T-helper 2 cell treated with Interferon-gamma antibody and Interleukin-4, amounts not matched to agents 5 μg/mL and 100 μg/mL, for 36 hours (primary cell): ENCODE measurements at regions not wholly inside any gene's neighbourhood (a gene's known extent, or its start where the extent isn't known, plus 50 kb on each side); places are given as distances from the start of the nearest gene placed in this dataset.
"Not testable (repeated sequence)": the region's sequence is repeated elsewhere in the genome, so short reads cannot be mapped to it uniquely, and the experiment has no call there.

ENCODE experiments used
- DNase-seq: peaks from one replicate; pipeline ENCODE4 v3.0.0; 2021; ENCODE audit warnings: low spot score
- H3K27ac Mint-ChIP-seq: one replicate; pipeline ENCODE4 v1.8.0; 2021; ENCODE audit warnings: mild to moderate bottlenecking, mixed read lengths
- H3K27me3 Mint-ChIP-seq: one replicate; pipeline ENCODE4 v1.8.0; 2021; ENCODE audit warnings: low read depth, mixed read lengths
- H3K36me3 Mint-ChIP-seq: one replicate; pipeline ENCODE4 v1.8.0; 2021; ENCODE audit warnings: low read depth, mixed read lengths
- H3K4me1 Mint-ChIP-seq: one replicate; pipeline ENCODE4 v1.8.0; 2021; ENCODE audit warnings: low read depth, mixed read lengths
- H3K4me3 Mint-ChIP-seq: one replicate; pipeline ENCODE4 v1.8.0; 2022; ENCODE audit warnings: mild to moderate bottlenecking, moderate library complexity, mixed read lengths
- H3K9me3 Mint-ChIP-seq: one replicate; pipeline ENCODE4 v1.8.0; 2021; ENCODE audit warnings: mixed read lengths

GRCh38 chr9:110006657-110007056, 201.3 kb downstream of the C9orf152 start:
- Mint-ChIP-seq H3K27me3 (no peaks in the 10 kb centered on the region), H3K4me3 (no peak overlapping the region), H3K4me1 (peaks cover 35% of the 10 kb centered on the region), H3K9me3 (peaks cover 24% of the 10 kb centered on the region), H3K27ac (no peak overlapping the region), H3K36me3 (peaks cover 27% of the 10 kb centered on the region)
- DNase-seq: no peak

DNA sequence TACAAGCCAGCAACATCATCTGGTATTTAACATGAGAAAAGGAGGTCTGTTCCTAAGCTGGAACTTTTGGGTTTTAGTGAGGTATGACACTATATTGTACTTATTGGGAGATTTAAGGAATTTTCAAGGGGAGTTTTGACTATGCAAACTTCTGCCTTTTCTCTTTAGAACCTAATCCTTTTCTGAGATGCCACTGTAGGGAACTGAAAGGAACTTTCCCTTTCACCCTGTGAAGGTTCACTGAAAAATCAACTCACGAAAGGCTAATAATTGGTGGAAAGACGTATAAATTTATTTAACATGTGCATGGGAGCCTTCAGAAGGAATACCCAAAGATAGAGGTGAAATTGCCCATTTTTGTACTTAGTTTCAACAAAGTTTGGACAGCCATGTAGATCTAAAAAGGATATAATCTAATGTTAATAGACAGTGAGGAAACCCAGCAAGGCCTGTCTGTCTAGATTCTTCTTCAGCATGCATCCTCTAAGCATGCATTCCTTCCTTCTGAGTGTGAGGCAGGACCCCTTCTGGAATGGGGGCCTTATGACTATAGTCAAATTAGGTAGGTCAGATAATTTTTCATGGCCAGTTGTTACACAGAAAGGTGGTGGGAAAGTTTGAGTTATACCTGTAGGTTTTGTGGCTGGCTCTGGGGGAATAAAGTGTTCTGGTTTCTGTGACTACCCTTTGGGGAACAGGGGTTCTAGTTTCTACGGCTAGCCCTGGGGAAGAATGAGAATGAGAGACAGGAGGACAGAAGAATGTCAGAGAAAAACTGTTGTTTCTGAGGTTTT, 200.3 kb downstream of the C9orf152 start:
- Mint-ChIP-seq H3K9me3 (peaks cover 24% of the 10 kb centered on the region), H3K4me3 (no peak overlapping the region), H3K36me3 (peaks cover 24% of the 10 kb centered on the region), H3K27ac (no peak overlapping the region), H3K4me1 (peaks cover 35% of the 10 kb centered on the region), H3K27me3 (no peaks in the 10 kb centered on the region)
- no peak for DNase-seq

DNA sequence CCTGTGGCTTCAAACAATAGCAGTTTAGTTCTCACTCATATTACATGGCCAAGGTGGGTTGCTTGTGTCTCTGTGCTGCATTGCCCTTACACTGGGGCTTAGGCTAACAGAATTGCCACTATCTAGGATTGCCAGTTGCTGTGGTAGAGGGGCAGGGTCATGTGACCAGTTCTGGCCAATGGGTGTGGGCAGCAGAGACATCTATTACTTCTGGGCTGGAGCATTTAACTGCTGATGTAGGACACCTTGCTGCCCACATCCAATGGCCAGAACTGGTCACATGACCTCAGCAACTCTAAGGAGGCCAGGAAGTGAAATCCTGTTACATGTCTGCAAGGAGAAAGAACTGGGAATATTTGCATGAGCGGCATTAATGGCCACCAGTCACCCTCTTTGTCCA, 199.3 kb downstream of the C9orf152 start:
- H3K27me3 Mint-ChIP-seq: no peaks in the 10 kb centered on the region
- H3K27ac Mint-ChIP-seq: no peak overlapping the region
- no peak for DNase-seq
- peaks cover 35% of the 10 kb centered on the region for H3K4me1 Mint-ChIP-seq
- H3K36me3 Mint-ChIP-seq: peaks cover 18% of the 10 kb centered on the region
- H3K9me3 Mint-ChIP-seq: peaks cover 14% of the 10 kb centered on the region
- no peak overlapping the region for H3K4me3 Mint-ChIP-seq

- no peaks in the 10 kb centered on the region for H3K9me3 Mint-ChIP-seq
- H3K4me1 Mint-ChIP-seq: peaks cover 24% of the 10 kb centered on the region
- H3K4me3 Mint-ChIP-seq: no peak overlapping the region
- no peak for DNase-seq
- no peaks in the 10 kb centered on the region for H3K27me3 Mint-ChIP-seq
- H3K27ac Mint-ChIP-seq: no peak overlapping the region
- H3K36me3 Mint-ChIP-seq: no peaks in the 10 kb centered on the region
These were observed 196.2 kb downstream of the C9orf152 start for GRCh38 chr9:110011628-110012320.

DNA sequence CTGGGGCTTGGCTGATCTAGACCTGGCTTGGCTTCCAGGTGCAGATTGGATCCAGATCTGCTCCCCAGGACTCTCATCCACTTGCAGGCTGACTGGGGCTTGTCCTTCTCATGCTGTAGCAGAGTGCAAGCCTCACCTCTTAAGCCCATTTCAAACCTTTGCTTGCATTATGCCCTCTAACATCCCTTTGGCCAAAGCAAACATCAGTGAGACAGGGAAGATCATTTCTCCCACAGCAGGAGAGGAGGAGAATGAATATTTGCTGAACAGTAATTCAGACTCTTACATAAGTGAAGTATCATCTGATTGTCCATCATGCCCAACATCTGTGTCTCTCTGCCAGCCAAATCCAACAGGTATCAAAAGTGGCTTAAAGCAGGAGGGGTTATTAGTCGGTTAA, 194.9 kb downstream of the C9orf152 start:
- Mint-ChIP-seq H3K27ac (no peak overlapping the region), H3K4me3 (no peak overlapping the region), H3K36me3 (no peaks in the 10 kb centered on the region), H3K9me3 (no peaks in the 10 kb centered on the region), H3K27me3 (no peaks in the 10 kb centered on the region), H3K4me1 (peaks cover 16% of the 10 kb centered on the region)
- DNase-seq: no peak

DNA sequence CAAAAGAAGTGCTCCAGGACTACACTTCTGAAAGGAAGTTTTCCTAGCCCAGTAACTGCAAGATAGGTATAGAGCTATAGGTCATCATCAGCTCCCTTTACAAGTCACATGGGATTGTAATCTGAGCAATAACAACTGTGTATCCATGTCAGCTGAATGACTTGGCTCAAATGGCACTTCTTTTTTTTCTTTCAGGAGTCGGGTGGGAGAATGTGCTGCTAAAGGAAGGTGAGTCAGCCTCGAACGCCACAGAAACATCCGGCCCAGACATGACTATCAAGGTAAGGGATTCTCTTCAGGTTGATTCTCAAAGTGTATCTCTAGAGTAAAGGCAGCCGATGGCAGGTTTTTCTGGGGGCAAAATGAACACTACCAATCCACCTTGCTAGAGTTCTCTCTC, 192.2 kb downstream of the C9orf152 start:
- Mint-ChIP-seq H3K36me3 (no peaks in the 10 kb centered on the region), H3K4me3 (no peak overlapping the region), H3K27ac (no peak overlapping the region), H3K27me3 (no peaks in the 10 kb centered on the region), H3K4me1 (peaks cover 22% of the 10 kb centered on the region), H3K9me3 (no peaks in the 10 kb centered on the region)
- peak; percentile 28 for DNase-seq

GRCh38 chr9:110016340-110016739, 191.6 kb downstream of the C9orf152 start:
- no peaks in the 10 kb centered on the region for H3K27me3 Mint-ChIP-seq
- H3K36me3 Mint-ChIP-seq: no peaks in the 10 kb centered on the region
- H3K4me3 Mint-ChIP-seq: peak overlapping the region; percentile 15
- no peak for DNase-seq
- no peaks in the 10 kb centered on the region for H3K9me3 Mint-ChIP-seq
- peaks cover 27% of the 10 kb centered on the region for H3K4me1 Mint-ChIP-seq
- no peak overlapping the region for H3K27ac Mint-ChIP-seq

DNA sequence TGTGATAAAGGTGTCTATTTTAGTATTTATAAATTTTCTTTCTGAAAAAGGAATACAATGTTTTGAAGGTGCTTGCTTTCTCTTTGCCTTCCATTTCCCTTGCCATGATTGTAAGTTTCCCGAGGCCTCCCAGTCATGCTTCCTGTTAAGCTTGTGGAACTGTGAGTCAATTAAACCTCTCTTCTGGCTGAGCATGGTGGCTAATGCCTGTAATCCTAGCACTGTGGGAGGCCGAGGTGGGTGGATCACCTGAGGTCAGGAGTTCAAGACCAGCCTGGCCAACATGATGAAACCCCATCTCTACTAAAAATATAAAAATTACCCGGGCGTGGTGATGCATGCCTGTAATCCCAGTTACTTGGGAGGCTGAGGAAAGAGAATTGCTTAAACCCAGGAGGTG, 187.7 kb downstream of the C9orf152 start:
- not testable (repeated sequence) for H3K27ac Mint-ChIP-seq, DNase-seq, H3K4me3 Mint-ChIP-seq, H3K9me3 Mint-ChIP-seq, H3K36me3 Mint-ChIP-seq, H3K27me3 Mint-ChIP-seq
- peaks cover 37% of the 10 kb centered on the region for H3K4me1 Mint-ChIP-seq

DNA sequence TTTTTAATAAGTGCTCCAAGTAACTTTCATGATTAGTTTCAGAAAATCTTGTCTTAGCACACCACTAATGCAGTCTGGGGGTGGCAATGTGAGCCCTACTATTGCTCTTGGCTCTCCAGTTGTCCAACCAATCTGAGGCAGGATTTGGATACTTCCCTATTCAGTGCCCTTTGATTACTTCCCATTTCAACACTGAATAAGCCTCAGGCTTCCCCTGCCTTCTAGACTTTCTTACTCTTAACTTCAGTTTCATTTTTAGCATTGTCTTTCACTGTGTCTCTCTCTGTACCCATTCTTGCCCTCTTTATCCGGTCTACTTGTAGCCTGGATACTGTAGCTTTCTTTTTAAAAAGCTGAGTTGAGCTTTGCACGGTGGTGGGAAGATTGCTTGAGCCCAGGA, 186.1 kb downstream of the C9orf152 start:
- H3K36me3 Mint-ChIP-seq: no peaks in the 10 kb centered on the region
- H3K4me3 Mint-ChIP-seq: peak overlapping the region; percentile 47

GRCh38 chr9:110023221-110023620, 184.7 kb downstream of the C9orf152 start:
- H3K9me3 Mint-ChIP-seq, H3K27me3 Mint-ChIP-seq, H3K4me3 Mint-ChIP-seq, H3K27ac Mint-ChIP-seq, DNase-seq, H3K36me3 Mint-ChIP-seq: not testable (repeated sequence)
- peaks cover 34% of the 10 kb centered on the region for H3K4me1 Mint-ChIP-seq

More for the DNA sequence above, 186.1 kb downstream of the C9orf152 start:
- Mint-ChIP-seq H3K9me3 (no peaks in the 10 kb centered on the region), H3K4me1 (peaks cover 34% of the 10 kb centered on the region), H3K27me3 (no peaks in the 10 kb centered on the region), H3K27ac (peak overlapping the region; percentile 79)
- no peak for DNase-seq

DNA sequence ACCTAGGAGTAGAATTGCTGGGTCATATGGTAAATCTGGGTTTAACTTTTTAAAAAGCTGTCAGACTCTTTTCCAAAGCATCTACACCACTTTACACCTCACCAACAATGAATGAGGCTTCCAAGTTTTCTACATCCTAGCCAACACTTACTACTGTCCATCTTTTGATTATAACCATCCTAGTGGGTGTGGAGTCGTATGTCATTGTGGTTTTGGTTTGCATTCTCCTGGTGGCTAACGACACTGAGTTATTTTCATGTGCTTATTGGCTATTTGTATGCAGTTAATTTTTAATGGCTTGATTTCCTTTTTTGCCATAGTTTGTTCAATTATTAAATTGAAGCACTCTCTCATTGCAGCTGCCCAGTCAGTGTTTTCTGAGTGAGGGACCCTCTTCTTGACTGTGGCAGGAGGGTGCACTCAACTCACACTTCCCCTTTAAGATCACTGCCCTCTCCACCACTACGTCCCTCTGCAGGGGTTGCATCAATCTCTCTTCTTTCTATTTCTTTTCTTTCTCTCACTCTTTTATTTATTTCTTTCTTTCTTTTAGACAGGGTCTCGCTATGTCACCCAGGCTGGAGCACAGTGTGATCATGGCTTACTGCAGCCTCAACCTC, 182.3 kb downstream of the C9orf152 start:
- no peak overlapping the region for H3K27ac Mint-ChIP-seq
- H3K27me3 Mint-ChIP-seq: no peaks in the 10 kb centered on the region
- no peak for DNase-seq
- no peak overlapping the region for H3K4me3 Mint-ChIP-seq
- peaks cover 49% of the 10 kb centered on the region for H3K4me1 Mint-ChIP-seq
- no peaks in the 10 kb centered on the region for H3K36me3 Mint-ChIP-seq
- H3K9me3 Mint-ChIP-seq: no peaks in the 10 kb centered on the region

- no peaks in the 10 kb centered on the region for H3K36me3 Mint-ChIP-seq
- DNase-seq: no peak
- H3K9me3 Mint-ChIP-seq: no peaks in the 10 kb centered on the region
- H3K27ac Mint-ChIP-seq: no peak overlapping the region
- no peak overlapping the region for H3K4me3 Mint-ChIP-seq
- H3K4me1 Mint-ChIP-seq: peaks cover 35% of the 10 kb centered on the region
- no peaks in the 10 kb centered on the region for H3K27me3 Mint-ChIP-seq
These were observed 180.3 kb downstream of the C9orf152 start for GRCh38 chr9:110027671-110028081.

DNA sequence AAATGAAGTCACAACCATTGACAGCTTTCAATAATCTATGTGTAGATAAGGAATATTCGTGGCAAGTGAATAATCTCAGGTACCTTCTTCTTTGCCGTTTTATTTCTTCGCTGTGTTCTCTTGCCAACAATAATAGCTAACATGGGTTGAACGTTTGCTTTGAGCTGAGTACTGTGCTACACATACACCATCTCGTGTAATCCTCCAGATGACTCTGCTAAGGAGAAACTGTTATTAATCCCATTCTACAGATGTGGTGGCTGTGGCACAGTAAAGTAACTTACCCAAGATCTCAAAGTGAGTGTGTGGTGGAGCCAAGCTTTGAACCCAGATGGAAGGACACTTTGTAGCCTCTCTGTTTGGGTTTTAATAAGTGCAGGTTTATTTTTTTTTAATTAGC, 179.7 kb downstream of the C9orf152 start:
- no peaks in the 10 kb centered on the region for H3K27me3 Mint-ChIP-seq
- no peaks in the 10 kb centered on the region for H3K36me3 Mint-ChIP-seq
- DNase-seq: no peak
- H3K27ac Mint-ChIP-seq: no peak overlapping the region
- H3K4me3 Mint-ChIP-seq: no peak overlapping the region
- no peaks in the 10 kb centered on the region for H3K9me3 Mint-ChIP-seq
- H3K4me1 Mint-ChIP-seq: peaks cover 36% of the 10 kb centered on the region

DNA sequence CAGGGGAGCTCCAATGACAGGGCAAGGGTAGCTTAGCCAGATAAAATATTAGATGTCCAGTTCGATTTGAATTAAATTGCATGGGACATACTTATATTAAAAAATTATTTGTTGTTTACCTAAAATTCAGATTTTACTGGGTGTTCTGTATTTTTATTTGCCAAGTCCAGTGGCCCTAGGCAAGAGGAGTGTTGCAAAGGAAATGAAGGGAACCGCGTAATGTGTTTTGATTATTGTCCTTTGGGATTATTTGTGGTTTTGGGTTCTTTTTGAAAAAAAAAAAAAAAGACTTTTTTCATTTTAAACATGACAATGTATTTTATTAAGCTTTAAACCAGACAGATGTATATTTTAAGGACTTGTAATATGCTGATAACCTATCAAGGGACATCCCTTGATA, 179.3 kb downstream of the C9orf152 start:
- peaks cover 36% of the 10 kb centered on the region for H3K4me1 Mint-ChIP-seq
- no peaks in the 10 kb centered on the region for H3K9me3 Mint-ChIP-seq
- H3K4me3 Mint-ChIP-seq: no peak overlapping the region
- no peak overlapping the region for H3K27ac Mint-ChIP-seq
- H3K27me3 Mint-ChIP-seq: no peaks in the 10 kb centered on the region
- DNase-seq: no peak
- no peaks in the 10 kb centered on the region for H3K36me3 Mint-ChIP-seq
